NK-92 treated with Interleukin-12 subunit alpha and Interleukin-12 subunit beta, amount 100 ng/mL, for 24 hours (cell line): ENCODE measurements at regions not wholly inside any gene's neighbourhood (a gene's known extent, or its start where the extent isn't known, plus 50 kb on each side); places are given as distances from the start of the nearest gene placed in this dataset.
"Not testable (repeated sequence)": the region's sequence is repeated elsewhere in the genome, so short reads cannot be mapped to it uniquely, and the experiment has no call there.

Experiments used
- DNase-seq: peaks from one replicate; lab custom pipeline; 2025; lab: John Stamatoyannopoulos, UW

DNA sequence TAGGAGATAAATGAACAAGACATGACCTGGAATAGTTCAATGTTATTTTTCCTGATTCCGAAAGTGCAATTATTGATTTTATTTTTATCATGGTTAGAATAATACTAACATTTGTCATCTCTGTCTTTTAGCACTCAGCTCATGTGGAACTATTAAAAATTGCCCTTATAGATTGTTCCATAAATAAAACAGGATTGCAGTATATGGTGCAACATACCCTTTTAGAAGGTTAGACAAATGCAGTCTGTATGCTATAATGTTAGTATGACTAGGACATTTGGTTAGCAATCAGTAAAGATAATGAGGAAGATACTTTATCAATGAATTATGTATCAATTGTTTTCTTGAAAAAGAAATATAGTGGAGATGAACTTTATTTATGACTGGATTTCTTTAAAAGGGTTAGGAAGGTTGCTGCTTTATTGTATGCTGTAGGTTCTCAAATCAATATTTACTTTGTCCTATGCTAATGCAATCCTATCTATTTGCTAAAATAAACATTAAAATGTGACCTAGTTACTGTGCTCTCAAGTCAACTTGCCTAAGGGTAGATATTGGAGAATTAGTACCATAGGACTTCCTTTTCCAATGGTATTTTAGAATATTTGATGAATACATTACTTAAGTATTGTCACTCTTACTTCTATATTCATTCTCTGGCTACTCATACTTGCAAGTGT, 348.9 kb upstream of the ISL1 start:
- DNase-seq = no peak

DNA sequence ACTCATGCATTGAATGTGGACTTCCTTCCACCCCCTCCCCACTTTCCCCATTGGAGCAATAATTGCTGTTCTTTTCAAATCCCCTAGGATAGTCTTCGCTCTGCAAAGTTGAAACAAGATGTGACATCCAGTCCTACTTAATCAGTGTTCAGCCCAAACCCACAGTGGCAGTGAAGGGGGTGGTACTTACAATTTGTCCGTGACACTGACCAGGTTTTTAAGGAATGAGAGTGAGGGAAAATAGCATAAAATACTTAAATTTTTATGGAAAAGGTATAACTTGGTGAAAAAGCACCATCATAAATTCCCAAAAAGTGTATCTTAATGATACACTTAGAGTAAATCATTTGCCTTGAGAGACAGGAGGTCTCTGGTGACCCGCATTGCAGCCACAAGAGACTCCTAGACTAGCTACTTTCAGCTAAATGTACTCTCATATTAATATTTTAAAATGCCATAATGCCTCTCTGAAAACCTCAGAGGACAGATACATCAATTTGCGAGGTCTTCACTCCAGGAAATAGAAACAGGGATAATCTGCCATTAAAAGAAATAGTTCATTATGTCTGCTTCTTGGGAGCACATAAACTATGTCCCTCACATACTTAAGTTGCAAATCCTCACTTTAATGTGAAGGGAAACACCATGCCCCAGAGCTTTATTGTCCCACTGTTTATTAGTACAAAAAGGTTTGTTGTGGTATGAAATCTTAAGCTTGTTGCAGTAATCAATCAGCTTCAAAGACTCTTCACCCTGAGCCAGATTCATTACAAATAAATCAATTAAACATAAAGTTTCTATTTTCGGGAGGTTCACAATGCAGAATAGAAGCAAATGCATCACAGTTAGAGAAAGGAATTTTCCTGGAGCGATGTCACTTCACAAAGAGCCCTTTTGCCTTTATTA, 343.6 kb upstream of the ISL1 start:
- DNase-seq = no peak

DNA sequence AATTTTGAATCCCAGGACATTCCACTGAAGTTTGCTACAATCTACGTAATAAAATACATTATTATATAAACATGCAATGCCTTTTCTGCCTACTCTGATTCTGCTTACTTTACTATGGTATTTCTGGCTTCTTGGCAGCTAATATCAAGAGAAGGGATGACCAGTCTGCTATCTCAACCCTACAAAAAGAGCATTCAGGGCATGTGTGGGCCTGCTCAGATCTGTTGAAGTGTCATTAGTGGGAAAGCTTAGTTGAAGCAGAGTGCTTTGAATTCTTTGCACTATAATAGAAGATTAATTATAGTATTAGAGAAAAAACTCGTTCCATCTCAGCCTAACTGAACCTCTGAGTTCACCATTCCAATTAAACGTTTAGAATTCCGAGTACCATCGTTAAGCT, 339.5 kb upstream of the ISL1 start:
- DNase-seq = no peak

DNA sequence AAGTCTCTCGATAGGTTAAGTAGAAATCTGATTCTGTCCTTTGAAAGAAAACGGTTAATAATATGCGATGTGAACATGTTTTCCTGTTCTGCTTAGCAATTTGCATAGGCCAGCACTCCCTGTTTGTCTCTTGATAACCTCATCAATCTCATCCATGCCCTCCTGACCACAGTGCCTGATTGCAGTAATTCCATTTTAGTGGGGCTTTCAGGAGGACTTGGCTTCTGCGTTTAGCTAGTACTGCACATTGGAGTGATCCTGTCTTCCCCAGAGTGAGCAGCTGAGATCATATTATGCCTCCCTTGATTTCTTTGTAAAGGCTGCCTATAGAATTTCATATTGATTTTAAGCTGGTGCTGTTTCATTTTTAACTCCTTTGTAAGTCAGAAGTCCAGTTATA, 335.9 kb upstream of the ISL1 start:
- DNase-seq = no peak

DNA sequence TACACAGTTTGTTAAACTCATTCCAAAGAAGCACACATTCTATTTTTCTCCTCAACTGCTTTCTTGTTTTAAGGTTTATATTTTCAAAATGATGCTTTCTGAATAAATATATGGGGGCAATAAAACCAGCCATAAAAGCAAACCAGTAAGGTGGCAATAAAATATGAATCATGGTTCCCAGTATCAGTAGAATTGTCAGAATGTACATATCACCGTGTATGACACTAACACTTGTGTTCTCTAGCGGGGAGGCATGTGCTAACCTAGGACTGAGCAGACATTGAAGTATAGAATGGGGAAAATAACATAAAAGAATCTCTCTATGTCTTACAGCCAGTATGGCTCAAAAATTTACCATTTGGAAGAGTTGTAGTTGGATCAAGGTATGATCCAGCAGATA, 329.9 kb upstream of the ISL1 start:
- no peak for DNase-seq

DNA sequence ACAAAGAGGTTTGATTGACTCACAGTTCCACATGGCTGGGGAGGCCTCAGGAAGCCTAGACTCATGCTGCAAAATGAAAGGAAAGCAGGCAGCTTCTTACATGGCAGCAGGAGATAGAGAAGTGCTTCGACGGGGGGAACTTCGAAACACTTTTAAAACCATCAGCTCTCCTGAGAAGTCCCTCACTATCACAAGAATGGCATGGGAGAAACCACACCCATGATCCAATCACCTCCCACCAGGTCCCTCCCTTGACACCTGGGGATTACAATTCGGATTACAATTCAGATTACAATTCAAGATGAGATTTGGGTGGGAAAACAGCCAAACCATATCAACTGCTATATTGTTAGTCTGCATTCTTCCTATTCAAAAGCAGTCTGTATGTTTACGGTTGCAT, 322.3 kb upstream of the ISL1 start:
- no peak for DNase-seq

DNA sequence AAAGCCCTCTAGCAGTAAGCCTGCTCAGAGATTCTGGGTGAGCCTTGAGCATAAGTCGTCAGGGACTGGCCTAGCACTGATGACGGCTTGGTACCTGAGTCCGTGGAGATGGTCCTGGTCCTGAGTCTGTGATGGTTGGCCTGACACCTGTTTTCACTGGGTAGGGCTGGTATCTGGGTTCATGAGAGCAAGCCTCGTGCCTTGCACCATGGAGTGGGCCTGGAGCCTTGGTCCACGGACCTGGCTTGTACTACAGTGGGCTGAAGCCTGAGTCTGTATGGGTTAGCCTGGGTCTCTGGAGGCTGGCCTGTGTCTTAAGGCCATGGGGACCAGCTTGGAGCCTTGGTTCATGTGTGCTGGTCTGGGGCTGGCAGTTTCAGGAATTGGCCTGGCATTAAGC, 310.3 kb upstream of the ISL1 start:
- DNase-seq = no peak

DNA sequence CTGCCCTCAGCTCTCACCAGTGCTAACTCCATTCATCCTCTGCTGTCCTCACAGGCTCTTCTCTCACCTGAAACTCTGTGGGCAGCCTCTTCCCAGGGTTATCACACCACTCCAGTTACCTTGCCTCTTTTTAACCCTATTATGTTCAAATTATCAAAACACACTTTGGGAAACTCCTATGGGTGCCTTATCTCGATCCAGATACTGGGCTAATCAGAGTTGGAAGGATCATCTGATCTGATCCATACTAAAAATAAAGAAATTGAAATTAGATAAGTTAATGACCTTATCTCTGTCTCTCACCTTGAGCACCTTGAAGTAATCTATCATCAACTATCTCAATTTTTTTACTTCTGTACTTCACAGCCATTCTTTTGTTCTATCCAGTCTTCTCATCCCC, 300.5 kb upstream of the ISL1 start:
- DNase-seq = no peak

DNA sequence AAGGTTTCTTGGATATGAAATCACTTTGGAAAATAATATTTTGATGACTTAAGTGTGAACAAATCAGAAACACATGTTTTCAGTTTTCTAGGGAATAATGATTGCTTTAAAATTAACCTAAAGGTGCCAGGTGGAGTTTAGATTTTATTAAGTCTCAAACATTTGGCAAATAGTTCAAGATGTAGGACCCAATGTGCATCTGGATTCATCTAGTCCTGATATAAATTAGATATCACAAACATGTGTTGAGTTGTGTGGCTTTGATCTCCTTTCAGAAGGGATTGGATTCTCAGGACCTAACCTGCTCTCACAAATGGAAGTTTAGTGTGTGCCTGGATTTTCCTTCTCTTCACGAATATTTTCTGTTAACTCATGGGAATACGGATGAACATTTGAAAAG, 291.4 kb upstream of the ISL1 start:
- DNase-seq = no peak

DNA sequence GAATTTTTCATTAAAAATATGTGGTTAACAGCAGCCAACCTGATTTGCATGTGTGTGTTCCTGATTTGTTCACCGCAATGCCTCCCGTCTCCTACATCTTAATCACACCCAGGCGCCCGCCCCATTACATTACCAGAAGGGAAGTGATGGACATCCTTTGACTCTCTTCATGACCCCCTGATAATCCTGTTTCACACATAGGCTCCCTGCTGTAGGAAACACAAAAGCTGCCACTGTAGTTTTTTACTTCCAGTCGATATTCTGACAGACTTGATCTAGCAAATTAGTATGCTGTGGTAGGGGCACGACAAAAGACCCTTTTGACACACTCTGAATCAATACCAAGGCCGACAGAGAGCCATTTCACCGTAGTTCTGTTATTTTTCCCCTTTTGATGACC, 287.8 kb upstream of the ISL1 start:
- no peak for DNase-seq

DNA sequence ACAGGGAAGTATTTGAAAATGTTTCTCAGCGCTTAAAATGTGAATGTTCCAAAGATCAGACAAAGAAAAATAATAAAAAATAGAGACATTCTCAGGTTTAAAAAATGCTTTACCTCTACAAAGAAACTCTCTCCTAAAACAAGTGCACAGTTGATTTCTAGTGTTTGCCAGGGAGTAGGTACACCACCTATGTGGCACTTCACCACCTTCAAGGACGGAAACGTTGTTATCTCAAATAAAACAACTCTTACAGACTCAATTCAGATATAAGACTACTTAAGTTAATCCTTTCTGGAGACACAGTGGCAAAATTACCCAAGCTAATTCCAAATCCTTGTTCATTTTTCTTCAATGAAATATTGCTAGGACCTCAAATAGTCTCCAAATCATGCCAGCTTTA, 286.4 kb upstream of the ISL1 start:
- no peak for DNase-seq

DNA sequence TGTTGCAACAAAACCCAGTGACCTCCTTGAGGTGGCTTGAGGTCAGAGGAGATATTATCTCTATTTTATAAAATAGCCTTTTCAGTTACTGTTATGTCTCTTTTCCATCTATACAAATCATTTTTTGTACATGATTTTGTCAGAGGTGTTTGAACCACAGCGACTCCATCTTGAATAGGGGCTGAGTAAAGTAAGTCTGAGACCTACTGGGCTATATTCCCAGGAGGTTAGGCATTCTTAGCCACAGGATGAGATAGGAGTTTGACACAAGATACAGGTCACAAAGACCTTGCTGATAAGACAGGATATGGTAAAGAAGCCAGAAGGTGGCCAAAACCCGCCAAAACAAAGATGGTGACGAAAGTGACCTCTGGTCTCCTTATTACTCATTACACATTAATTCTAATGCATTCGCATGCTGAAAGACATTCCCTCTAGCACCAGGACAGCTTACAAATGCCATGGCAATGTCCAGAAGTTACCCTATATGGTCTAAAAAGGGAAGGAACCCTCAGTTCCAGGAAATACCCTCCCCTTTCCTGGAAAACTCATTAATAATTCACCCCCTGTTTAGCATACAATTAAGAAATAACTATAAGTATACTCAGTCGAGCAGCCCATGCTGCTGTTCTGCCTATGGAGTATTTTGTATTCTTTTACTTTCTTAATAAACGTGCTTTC, 283.9 kb upstream of the ISL1 start:
- DNase-seq = no peak

DNA sequence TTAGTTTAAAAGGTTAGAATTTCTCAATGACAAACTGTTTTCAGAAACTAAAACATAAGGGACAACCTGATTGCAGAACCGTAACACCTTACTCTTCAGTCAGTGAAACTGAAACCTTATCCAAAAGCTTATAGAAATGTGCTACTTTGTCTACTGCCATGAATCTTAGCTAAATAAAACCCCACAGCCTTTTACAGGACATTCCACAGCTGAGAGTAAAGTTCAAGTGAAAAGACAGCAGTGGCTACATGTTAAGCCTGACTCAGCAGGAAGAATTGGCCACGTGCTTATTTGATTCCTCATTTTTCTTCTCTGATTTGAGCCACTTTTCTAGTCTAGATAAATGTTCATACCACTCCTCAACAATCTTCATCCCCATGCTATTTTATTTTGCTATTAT, 278.7 kb upstream of the ISL1 start:
- DNase-seq = no peak

DNA sequence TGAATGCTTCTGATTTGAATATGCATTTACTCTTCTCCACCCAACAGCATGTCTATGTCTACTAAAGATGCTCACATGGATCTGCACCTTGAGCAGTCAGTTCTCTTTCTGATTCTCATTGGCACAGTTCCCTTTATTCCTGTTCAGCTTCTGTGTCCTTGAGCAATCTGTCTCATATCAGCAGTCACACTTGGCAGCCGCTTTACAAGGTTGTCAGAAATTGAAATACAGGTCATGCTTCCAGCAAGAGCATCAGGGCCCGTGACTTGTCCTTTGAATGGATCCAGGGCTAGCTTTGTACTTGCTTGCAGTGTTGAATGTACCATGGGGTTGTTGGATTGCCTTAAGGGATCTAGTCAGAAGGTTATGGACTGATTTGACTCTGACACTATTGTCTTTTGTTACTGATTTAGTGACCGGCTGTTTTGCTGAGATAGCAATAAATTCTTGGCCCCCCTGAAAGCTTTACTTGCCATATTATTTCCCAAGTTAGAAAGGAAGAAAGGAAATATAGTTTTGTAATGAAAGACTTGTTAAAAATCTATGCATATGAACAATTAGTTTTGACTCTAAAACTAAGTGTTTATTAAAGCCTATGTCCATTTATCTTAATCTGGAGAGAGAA, 273.4 kb upstream of the ISL1 start:
- DNase-seq = no peak

DNA sequence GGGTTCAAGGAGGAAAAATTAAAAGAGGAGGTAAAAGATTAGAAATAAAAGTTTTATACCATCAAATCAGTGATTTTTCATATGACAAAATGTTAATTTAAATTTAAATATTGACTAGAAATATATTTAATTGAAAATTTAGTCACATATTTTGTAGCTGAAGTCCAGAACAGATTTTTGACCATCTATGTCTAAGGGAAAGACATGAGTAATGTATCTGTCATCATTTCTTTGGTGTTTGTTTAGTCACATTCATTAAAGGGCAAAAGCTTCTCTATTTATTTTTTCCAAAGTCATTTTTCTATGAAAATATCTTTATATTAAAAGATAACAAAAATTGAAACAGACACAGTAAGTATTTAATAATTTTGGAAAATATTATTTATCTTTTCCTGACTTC, 252.0 kb upstream of the ISL1 start:
- DNase-seq = no peak

DNA sequence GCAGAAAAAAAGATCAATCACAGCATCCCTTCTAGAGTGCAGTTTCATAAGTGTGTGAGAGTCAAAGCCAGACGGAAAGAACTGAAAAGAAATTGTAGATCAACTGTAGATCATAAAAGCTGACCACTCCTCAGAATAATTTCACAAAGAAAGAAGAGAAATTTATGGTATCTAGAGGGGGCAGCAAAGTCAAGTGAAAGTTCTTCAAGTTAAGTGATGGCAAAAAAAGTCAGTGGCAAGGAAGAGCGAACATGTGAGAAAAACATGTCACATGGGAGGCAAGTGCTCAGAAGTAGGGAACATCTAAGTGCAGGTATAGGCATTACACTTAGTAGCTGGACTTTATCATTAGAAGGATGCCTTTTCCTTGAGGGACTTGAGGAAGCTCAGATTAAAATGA, 245.1 kb upstream of the ISL1 start:
- DNase-seq = no peak

DNA sequence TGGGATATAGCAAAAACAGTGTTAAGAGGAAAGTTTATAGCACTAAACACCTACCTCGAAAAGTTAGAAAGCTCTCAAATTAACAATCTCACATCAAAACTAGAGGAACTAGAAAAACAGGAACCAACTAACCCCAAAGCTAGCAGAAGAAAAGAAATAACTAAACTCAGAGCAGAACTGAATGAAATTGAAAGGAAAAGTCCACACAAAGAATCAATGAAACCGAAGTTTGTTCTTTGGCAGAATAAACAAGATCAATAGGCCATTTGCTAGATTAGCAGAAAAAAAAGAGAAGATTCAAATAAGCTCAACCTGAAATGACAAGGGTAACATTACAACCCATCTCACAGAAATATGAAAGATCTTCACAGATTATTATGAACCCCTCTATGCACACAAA, 234.8 kb upstream of the ISL1 start:
- DNase-seq = no peak

DNA sequence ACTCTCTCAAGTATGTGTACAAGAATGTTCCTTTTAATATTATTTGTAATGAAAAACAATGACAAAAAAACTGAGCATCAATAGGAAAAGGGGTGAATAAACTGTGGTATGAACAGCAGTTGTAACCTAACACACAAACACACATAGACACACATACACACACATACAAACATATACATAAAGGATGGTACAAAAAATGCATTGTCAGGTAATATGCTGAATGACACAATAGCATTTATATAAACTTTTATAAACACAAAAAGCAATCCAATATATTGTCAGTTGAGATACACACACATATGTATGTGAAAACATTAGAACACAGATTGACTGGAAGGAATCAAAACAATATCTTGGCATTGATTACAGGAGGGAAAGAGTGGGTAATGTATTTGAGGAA, 227.0 kb upstream of the ISL1 start:
- DNase-seq = no peak

DNA sequence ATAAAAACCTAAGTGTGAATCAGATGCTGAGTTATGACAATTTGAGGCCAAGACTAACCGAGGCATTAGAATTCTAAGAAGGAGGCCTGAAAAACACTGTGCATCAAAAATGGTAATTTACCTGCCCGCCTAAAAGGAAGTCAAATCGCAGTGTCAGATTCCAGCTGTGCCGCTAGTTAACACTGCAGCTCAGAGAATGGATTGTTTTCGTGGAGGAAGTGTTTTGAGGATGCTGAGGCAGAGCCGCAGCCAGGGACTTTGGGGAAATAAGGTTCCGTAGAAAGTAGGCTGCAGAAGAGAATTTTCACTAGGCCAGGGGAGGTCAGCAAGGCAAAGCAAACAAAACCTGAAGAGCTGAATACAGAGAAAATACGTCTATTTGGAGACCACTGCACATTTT, 226.4 kb upstream of the ISL1 start:
- no peak for DNase-seq

DNA sequence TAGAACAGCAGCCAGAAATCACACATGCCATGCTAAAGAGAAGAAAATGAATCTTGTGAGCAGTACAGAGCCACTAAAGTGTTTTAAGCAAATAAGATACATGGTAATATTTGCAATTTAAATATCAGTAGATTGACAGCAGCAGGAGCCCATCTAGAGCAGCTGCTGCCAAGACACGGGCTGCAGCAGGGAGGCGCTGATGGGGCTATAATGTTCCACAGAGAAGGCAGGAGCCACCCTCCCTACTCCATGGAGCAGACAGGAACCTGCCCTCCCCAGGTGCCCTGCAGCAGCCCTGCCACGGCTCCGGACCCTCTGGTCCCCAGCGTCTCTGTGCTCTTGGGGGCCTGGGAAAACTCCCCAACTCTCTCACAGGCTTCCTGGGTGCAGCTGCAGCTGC, 224.1 kb upstream of the ISL1 start:
- no peak for DNase-seq

DNA sequence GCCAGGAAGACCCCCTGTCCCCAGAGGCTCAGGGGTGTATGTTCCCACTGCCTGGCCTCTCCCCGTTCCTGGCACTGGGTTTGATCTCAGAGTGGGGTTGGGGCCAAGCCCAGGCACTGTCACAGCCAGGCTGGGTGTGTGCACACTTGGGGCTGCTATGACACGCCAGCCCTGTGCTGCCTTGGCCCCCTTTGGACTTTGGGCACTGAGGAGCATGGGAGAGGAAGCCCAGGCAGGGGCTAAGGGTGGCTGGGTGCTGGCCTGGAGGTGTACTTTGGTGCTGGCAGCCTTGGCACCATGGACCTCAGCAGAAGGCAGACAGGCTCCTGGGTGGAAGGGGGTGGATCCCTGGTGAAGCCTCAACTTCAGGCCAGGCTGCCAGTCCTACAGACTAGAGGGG, 223.6 kb upstream of the ISL1 start:
- DNase-seq = no peak

DNA sequence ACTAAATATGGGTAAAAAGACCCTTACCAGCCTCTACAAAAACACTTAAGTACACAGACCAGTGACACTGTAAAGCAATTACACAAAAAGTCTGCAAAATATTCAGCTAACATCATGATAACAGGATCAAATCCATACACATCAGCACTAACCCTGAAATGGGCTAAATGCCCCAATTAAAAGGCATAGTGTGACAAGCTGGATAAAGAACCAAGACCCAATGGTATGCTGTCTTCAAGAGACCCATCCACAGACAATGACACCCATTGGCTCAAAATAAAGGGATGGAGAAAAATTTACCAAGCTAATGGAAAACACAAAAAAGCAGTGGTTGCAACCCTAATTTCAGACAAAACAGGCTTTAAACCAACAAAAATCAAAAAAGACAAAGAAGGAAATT, 221.0 kb upstream of the ISL1 start:
- DNase-seq = no peak

DNA sequence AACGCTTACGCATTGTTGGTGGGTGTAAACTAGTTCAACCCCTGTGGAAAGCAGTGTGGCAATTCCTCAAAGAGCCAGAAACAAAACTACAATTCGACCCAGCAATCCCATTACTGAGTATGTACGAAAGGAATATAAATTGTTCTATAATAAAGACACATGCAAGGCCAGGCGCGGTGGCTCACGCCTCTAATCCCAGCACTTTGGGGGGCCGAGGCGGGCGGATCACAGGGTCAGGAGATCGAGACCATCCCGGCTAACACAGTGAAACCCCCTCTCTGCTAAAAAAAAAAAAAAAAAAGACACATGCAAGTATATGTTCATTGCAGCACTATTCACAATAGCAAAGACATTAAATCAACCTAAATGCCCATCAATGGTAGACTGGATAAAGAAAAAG, 217.6 kb upstream of the ISL1 start:
- DNase-seq = not testable (repeated sequence)
